GM18498 (cell line): ENCODE measurements at regions not wholly inside any gene's neighbourhood (a gene's known extent, or its start where the extent isn't known, plus 50 kb on each side); places are given as distances from the start of the nearest gene placed in this dataset.

Experiments
- ATAC-seq: cut with Tn5 transposase; IDR thresholded peaks from one replicate; pipeline ENCODE4 v1.9.1; 2021; ENCODE audit warnings: mild to moderate bottlenecking, moderate library complexity; ENCODE audit not compliant: unreplicated experiment

DNA sequence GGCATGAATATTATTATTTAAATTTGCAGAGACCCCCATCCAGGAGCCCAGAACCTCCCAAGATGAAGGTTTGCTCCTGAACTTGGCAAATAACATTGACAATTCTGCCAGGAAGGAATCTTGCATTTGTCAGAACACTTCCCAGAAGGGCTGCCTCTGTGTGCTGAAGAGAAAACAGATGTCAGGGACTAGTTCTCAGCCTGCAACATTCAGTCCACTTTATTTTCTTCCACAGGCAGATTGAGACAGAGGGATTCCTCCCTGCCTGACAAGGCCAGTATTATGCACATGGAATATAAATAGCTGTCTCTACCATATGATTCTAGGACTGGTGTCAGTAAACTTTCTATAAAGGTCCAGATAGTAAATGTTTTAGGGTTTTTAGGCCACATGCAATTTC lies 171.5 kb upstream of the SIX2 start:
- ATAC-seq = no peak

DNA sequence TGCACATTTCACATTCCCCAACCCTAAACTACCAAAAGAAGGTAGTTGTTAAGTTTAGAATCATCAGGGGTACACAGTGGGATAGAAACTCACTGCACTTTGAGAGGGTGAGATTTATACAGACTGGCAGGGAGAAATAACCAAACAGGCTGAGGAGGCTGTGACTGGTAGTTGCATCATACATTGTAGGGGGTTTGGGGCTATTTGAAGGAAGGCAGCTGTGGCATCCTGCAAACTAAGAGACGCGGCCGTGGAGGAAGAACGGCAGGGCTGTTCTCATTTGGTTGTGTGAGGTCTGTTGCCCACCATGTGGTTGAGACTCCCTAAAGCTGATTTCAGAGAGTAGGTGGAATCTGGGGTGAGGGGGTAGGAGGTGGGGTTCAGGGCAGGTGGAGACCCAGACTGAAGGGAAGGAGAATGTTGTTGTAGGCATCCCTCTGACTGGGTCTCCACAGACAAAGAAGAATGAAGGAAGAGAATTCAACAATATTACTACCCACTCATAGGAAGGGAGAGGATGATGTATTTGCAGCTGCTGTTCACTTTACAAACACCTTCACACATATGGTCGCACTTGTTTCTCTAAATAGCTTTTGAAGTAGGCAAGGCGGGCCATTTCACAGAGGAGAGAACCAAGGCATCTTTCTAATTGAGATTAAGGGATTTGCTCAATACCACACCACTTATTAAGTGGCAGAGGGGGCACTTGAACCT lies 170.9 kb upstream of the SIX2 start:
- no peak for ATAC-seq

DNA sequence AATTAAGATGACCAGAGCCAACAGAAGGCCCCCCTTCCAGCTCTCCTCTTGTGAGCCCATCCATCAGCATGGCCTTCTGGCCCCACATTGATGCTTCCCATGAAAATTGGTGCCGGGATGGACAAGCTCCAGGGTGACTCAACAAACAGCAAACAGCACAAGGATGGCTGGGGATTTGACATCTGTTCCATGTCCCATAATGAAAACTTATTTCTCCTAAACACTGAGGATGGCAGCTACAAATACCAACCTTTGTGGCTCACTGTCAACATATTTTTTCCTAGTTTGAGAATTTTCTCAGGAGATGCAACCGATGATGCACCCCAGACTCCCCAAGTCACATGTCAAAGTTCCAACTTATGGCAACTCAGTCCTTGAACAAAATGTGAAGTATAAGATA lies 169.6 kb upstream of the SIX2 start:
- no peak for ATAC-seq

DNA sequence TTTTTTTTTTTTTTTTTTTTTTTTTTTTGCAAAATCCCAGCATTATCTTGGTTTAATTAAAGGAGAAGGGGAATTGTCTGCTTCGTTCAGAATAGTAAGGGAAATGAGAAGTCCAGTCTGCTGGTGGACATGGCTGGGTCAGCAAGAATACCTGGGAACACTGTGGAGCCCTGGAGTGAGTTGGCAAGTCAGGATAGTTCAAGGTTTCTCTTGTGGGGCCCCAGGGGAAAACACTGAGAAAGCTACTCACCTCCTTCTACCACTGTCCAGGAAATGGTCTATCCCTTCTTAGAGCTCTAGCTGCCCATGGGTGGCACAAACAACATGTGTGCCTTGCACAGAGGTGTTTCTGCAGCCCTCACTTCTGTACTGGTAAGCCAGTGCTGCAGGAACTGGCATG lies 169.1 kb upstream of the SIX2 start:
- ATAC-seq = no peak

DNA sequence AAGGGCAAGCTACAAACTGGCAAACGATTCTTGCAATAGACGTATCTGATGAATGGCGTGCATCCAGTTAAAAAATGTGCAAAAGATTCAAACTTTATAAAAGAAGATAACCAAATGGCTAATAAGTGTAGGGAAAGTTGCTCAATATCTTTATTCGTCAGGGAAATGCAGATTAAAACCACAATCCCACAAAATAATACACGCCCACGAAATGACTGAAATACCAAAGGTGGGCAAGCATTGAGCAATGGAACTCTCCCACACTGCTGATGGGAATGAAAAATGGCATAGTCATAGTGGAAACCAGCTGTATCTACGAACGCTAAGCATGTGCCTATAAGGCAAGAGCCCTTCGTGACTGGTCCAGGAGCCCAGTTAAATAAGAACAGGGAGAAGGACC lies 168.6 kb upstream of the SIX2 start:
- ATAC-seq = no peak

DNA sequence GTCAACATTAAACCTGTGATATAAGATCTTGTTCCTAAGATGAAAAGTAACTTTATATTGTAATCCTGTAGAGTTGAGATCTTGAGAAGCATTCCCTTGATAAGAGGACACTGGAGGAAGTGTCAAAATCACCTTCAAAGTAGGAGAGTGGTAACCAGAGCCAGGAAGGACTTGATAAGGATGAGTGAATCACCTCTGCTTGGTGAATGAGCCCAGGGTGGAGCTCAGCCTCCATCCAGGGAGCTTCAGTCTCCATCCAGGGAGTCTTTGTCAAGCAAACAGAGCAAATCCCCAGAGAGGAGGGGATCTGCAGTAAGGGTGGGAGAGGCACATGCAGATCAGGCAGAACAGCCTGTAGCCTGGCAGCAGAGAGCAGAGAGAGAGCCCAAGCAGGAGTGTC lies 167.1 kb upstream of the SIX2 start:
- ATAC-seq = no peak

DNA sequence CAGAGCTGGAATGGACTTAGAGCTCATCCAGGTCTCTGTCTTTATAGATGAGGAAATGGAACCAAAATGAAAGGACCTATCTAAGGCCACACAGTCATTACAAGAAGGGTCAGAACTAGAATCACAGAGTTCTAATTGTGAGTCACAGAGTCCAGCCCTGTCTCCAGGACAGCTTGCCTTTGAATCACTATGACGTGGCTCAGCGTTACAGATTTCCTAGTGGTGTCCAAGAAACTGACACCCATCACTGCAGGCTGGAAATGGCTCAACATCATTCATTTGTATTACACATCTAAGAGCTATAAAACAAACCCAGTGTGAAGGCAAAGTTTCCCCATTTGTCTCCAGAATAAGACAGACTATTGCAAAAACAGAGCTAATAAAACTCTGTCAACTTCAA lies 164.3 kb upstream of the SIX2 start:
- ATAC-seq = no peak

DNA sequence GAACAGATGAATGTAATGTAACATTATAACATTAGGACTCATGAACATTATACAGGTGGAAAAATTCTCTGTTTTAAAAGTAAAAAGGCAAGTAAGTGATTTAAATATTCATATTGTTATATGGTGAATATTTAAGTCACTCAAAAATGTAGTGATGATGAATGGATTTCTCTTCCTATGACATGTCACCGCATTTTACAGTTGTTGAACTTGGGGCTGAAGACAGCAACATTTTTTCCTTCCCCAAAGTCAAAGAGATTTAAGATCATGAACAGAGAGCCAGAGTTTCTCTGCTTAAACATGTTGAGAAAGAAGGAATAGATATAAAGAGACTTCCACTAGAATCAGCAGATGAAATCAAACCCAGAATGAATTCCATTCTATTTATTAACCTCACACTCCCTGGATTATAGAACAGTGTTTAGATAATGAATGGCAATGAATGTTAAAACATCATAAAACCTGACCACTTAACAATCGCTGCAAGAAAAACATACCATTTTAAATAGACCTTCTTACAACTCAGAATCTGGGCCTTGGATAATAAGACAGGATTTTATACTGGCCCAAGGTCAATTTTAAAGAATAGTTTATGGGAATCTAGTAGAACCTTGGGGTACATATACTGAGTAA lies 163.6 kb upstream of the SIX2 start:
- no peak for ATAC-seq

DNA sequence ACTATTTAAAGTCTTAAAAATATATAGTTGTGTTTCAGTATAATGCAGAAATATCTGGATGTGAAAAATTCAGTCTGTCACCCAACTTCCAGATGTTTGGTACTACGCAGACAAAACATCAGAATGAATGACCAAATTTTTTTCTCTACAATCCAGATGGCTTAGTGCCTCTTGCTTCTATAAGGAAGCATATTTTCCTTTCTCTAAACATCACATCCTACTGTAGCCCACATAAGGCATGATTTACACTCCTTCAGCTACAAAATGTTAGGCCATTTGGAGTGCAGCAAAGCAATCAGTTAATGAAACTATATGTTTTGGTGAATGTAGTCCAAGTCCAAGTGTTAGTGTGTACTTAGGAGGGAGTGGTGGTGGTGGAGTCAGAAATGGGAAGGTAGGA lies 162.9 kb upstream of the SIX2 start:
- ATAC-seq = no peak

DNA sequence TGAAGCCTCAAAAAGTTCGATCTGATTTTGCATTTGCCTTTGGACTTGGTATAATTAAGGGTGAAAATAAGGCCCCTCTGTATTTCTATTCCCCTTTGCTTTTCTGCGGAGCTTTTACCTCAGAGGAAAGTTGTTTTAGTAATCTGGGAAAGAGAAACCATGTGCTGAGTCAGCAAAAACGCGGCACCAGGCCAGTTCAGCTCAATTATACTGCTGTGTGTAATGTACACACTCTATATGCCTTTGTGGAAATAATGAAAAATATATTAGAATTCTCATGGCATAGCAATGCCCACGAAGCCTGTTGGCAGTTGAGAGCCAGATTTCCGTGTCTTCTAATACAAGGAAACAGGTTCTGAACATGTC lies 161.9 kb upstream of the SIX2 start:
- no peak for ATAC-seq

DNA sequence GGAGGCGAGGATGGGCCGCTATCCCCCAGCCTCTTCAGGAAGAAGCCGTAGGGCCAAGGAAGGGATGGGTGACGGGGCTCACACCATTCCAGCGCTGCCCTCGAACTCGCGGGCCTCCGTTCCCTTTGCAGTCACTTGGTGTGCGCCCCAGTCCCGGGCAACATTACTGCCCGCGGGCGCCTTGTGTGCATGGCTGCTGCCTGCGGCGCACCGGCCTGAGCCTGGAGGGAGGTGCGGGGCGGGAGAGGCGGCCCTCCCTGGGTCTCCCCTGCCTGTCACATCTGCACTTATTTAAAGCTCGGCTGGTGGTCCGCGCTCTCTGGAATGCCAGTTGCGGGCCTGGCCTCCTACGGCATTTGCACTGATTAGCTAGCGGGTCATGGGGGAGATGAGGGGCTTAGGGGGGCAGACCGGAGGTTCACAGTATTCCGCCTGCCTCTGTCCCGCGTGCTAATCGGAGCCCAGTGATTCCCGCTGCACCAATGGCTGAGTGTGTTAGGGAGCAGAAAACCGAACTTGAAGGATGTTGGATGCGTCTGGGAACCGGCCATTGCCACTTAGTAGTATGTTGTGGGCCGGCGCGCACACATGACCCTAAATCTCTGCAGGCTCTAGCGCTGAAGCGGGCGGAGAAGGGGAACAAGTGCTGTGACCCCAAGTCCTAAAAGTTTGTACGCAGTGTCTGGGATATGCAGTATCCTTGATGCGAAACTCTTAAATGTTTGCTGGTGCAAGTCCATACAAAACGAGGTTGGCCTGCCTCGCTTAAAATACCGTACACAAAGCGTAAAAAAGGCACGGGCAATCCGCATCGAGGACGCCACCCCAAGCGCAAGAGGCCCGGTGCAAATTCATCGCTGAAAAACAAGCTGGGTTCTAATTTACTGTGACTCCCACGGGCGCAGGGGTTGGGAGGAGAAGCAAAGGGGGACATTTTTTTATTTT lies 161.2 kb upstream of the SIX2 start:
- no peak for ATAC-seq

DNA sequence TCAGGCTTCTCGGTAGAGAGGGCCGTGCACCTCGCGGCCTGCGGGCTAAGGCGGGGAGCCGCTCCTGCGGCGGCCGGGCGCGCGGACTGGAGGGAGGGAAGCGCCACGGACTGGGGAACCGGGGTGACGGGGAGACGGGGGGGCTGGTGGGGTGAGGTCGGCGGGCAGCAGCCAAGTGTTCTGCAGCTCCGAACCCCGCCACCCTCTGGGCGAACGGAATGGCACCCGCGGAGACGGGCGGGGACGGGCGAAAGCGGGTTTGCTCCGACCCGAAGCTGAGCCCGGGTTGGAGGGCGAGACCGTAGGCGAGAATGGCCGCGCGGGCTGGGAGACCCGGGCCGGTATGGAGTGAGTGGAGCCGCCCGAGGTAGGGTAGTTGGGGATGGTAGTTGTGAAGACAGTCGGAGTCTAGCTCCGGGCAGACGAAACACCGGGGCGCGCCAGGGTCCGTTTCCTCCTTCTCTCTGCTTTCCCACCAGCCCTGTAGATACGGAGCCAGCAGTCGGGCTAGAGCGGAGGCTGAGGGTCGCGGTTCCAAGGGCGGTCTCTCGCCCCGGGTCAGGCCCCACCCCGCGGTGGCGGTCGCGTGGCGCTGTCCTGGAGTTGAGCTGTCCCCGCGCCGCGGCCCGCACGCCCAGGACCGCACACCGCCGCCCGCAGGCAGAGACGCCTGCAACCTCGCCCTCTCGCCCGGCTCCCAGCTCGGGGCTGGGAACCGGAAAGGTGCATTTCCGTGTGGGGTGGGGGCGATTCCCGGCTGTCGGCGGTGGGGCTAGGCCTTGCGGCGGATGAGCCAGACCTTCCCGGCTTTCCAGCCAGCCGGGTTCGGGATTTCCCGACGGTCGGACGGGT lies 160.3 kb upstream of the SIX2 start:
- ATAC-seq = no peak

DNA sequence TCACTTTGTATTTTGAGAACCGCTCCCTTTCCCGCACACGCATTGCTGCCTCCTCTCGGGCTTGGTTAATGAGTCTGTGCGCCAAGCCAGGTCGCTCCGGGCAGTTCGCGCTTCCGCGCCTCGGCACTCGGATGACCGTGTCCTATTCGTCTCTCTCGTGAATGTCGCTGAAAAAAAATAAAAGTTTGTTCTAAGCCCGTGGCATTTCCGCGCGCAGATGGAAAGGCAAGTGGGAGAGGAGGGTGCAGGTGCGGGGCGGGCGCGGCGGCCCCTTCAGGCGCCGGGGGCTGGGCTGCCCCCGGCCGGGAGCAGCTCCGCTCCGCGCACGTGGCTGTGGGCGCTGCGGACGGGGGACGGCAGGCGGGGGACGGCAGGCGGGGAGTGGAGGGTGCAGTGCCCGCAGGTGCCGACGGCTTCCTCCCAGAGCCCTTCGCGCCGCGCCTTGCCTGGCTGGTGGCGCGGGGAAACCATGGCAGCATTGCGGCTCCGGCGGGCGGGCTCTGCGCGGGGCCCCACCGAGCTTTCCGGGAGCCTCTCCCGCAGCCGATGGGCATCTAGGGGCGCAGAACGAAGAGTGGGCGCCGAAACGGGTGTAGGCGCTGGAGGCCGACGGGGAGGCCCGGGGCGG lies 159.6 kb upstream of the SIX2 start:
- no peak for ATAC-seq

DNA sequence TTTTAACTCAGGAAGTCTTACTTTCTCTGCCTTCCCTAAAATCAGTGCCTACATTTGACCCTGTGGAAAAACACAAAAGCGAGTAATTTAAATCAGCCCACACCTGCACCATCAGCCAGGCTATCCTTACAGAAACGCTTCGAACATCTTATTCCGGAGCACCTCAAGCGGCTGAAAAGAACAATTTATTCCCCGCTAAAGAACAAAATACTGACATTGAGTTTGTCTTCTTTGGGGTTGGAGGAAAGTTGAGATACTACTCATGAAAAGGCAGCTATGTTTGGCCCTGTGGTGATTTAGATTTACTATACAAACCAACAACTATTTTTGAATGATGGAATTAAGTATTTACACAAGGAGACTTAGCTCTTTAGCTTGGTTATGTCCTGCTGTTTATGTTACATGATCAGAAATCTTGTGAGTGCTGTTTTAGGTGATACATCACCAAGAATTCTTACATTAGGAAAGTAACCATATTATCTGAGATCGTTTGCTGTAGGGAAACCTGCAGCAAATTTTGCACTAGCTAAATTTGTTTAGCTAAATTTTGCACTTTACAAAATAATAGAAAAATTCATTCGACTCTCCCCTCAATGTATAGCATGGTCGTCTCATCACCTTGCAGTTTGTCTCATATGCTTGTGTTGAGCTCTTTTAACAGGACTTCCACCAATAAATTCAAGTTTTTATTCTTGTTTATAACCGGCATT lies 158.8 kb upstream of the SIX2 start:
- ATAC-seq = no peak

DNA sequence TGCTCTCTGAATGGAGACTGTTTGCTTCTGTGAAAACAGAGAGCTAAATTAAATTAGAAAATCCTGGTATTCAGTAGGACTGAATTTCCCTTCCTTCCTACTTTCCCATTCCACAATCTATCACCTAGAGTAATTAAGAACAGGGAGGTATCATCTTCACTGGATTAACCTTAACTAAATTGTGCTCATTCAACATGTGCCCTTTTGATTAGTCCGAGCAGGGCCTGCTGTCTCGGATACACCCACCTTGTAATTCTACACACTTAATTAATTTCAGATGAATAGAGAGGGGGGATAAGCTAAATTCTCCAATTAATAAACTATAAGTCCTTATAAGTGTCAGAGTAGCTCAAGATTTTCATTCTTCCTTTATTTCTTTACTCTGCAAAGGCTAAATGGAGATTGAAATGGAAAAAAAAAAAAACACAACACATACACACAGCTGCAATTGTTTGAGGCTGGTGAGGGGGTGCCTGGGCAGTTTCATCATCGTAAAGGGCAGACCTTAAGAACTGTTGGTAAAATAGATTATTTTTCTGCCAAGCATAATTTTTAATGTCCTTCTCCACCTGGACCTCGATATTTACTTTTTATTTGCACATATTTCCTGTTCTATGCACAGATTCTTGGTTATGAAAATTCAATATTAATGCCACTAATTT lies 157.1 kb upstream of the SIX2 start:
- no peak for ATAC-seq

DNA sequence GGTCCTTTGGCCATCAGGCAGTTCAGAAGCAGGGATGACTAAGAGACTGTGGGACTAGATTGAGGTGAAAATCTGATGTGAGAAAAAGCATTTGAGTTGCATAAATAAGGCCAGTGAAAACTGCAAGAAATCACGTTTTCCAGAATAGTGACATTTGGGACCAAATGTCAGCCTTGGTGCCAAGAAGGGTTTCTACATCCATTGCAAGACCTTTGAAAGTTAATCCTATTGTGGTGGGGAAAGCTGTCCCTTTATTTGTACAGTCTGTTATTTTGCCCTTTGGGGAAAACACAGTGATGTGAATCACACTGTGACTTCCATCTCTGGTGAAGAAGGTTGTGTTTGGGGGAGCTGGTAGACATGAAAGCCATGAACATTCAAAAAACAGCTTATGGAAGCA lies 153.5 kb upstream of the SIX2 start:
- ATAC-seq = no peak

DNA sequence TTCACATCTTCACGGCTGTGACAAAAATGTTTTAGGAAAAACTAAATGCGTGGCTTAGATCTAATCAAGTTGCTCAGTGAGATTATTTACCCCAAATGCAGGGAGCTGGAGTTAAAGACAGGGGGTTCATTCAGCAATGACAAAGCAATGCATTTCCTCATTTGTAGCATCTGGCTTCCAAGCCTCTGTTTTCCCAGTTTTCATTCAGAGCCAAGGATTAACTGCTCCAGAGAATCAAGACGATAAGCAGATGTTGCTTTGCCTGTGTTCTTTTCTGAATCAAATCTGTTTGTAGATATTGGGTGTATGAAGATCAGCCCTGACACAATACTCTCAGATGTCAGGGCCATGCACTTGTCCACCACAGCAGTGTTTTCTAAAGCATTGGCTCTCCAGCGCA lies 147.4 kb upstream of the SIX2 start:
- ATAC-seq = no peak

DNA sequence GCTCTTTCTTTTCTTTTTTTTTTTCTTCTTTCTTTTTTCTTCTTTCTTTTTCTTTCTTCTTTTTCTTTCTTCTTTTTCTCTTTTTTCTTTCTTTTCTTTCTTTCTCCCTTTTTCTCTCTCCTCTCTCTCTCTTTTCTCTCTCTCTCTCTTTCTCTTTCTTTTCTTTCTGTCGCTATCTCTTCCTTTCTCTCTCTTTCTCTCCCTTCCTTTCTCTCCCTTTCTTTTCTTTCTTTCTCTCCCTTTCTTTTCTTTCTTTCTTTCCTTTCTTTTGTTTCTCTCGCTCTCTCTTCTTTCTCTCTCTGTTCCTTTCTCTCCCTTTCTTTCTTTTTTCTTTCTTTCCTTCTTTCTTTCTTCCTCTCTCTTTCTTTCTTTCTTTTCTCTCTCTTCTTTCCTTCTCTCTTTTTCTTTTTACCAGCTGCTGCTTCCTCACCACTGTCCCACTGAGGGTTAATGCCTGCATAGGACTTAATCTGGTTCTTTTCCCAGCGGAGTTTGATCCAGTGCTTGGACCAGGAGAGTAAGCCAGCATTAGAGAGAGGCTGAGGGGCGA lies 145.4 kb upstream of the SIX2 start:
- no peak for ATAC-seq

DNA sequence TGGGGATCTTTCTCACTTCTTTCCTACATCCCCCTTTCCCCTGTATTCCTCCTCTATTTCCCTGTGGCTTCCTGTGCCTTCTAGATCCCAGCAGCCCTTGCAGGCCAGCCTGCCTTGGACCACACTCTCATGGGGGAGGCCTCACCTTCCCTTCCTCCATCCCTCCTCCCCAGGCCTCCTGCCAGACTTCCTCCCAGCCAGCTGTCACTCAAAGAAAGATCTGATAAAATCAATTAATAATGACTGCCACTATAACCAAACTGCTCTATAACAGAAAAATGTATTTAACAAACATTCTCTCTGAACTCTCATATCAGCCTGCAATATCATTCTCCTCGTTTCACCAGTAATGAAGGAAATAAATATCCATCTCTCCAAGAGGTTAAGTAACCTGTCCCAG lies 144.9 kb upstream of the SIX2 start:
- no peak for ATAC-seq
